ENCODE measurements at regions not wholly inside any gene's neighbourhood (a gene's known extent, or its start where the extent isn't known, plus 50 kb on each side); places are given as distances from the start of the nearest gene placed in this dataset.

GRCh38 chr9:99326917-99327189, 104.8 kb downstream of the SEC61B start:
- no peak for DNase-seq
- CTCF ChIA-PET: no interaction called here
- H3K4me1 Mint-ChIP-seq (ENCODE audit: low read depth, unreplicated experiment): no peaks in the 10 kb centered on the region
- intact Hi-C loops (cut with micrococcal nuclease; ENCODE audit: unreplicated experiment): no loop called here
- no peaks in the 10 kb centered on the region for H3K9me3 Mint-ChIP-seq (ENCODE audit: low read depth, unreplicated experiment)
- no peak overlapping the region for H3K4me3 Mint-ChIP-seq (ENCODE audit: low read depth, unreplicated experiment)
- TF ChIP-seq, protein P1, sequence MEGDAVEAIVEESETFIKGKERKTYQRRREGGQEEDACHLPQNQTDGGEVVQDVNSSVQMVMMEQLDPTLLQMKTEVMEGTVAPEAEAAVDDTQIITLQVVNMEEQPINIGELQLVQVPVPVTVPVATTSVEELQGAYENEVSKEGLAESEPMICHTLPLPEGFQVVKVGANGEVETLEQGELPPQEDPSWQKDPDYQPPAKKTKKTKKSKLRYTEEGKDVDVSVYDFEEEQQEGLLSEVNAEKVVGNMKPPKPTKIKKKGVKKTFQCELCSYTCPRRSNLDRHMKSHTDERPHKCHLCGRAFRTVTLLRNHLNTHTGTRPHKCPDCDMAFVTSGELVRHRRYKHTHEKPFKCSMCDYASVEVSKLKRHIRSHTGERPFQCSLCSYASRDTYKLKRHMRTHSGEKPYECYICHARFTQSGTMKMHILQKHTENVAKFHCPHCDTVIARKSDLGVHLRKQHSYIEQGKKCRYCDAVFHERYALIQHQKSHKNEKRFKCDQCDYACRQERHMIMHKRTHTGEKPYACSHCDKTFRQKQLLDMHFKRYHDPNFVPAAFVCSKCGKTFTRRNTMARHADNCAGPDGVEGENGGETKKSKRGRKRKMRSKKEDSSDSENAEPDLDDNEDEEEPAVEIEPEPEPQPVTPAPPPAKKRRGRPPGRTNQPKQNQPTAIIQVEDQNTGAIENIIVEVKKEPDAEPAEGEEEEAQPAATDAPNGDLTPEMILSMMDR (IDR thresholded peaks at IDR 0.05; ENCODE audit: unreplicated experiment): no peak
- H3K27me3 Mint-ChIP-seq (ENCODE audit: unreplicated experiment): peaks cover 33% of the 10 kb centered on the region
- no peaks in the 10 kb centered on the region for H3K36me3 Mint-ChIP-seq (ENCODE audit: insufficient read depth, unreplicated experiment)
- no peak overlapping the region for H3K27ac Mint-ChIP-seq (ENCODE audit: unreplicated experiment)
- BruUV-seq (replicated peaks): no TSS peak

GRCh38 chr9:99327667-99328066, 105.6 kb downstream of the SEC61B start:
- intact Hi-C loops (cut with micrococcal nuclease; ENCODE audit: unreplicated experiment): no loop called here
- TF ChIP-seq, protein P1 (IDR thresholded peaks at IDR 0.05; ENCODE audit: unreplicated experiment): no peak
- CTCF ChIA-PET: no interaction called here

GRCh38 chr9:99335280-99335679, 113.2 kb downstream of the SEC61B start:
- no peaks in the 10 kb centered on the region for H3K4me1 Mint-ChIP-seq (ENCODE audit: low read depth, unreplicated experiment)
- DNase-seq: no peak
- CTCF ChIA-PET: no interaction called here
- TF ChIP-seq, protein P1 (IDR thresholded peaks at IDR 0.05; ENCODE audit: unreplicated experiment): no peak
- peaks cover 33% of the 10 kb centered on the region for H3K27me3 Mint-ChIP-seq (ENCODE audit: unreplicated experiment)
- H3K27ac Mint-ChIP-seq (ENCODE audit: unreplicated experiment): no peak overlapping the region
- intact Hi-C loops (cut with micrococcal nuclease; ENCODE audit: unreplicated experiment): loop anchor here (10.0 kb wide), 1 partner anchor 60 kb away; no protein-coding TSS in a partner anchor
- H3K4me3 Mint-ChIP-seq (ENCODE audit: low read depth, unreplicated experiment): no peak overlapping the region
- H3K36me3 Mint-ChIP-seq (ENCODE audit: insufficient read depth, unreplicated experiment): no peaks in the 10 kb centered on the region
- no TSS peak for BruUV-seq (replicated peaks)
- H3K9me3 Mint-ChIP-seq (ENCODE audit: low read depth, unreplicated experiment): no peaks in the 10 kb centered on the region

More at GRCh38 chr9:99327667-99328066, 105.6 kb downstream of the SEC61B start:
- Mint-ChIP-seq H3K27me3 (ENCODE audit: unreplicated experiment) (peaks cover 27% of the 10 kb centered on the region), H3K27ac (ENCODE audit: unreplicated experiment) (no peak overlapping the region), H3K36me3 (ENCODE audit: insufficient read depth, unreplicated experiment) (no peaks in the 10 kb centered on the region), H3K4me1 (ENCODE audit: low read depth, unreplicated experiment) (no peaks in the 10 kb centered on the region), H3K9me3 (ENCODE audit: low read depth, unreplicated experiment) (no peaks in the 10 kb centered on the region), H3K4me3 (ENCODE audit: low read depth, unreplicated experiment) (no peak overlapping the region)
- no peak for DNase-seq
- no TSS peak for BruUV-seq (replicated peaks)

GRCh38 chr9:99336005-99336404, 113.9 kb downstream of the SEC61B start:
- no peaks in the 10 kb centered on the region for H3K36me3 Mint-ChIP-seq (ENCODE audit: insufficient read depth, unreplicated experiment)
- intact Hi-C loops (cut with micrococcal nuclease; ENCODE audit: unreplicated experiment): loop anchor here (10.0 kb wide), 1 partner anchor 61 kb away; no protein-coding TSS in a partner anchor
- H3K4me3 Mint-ChIP-seq (ENCODE audit: low read depth, unreplicated experiment): no peak overlapping the region
- no peaks in the 10 kb centered on the region for H3K4me1 Mint-ChIP-seq (ENCODE audit: low read depth, unreplicated experiment)
- no peaks in the 10 kb centered on the region for H3K9me3 Mint-ChIP-seq (ENCODE audit: low read depth, unreplicated experiment)
- TF ChIP-seq, protein P1 (IDR thresholded peaks at IDR 0.05; ENCODE audit: unreplicated experiment): no peak
- H3K27me3 Mint-ChIP-seq (ENCODE audit: unreplicated experiment): peaks cover 37% of the 10 kb centered on the region
- CTCF ChIA-PET: no interaction called here
- no TSS peak for BruUV-seq (replicated peaks)
- H3K27ac Mint-ChIP-seq (ENCODE audit: unreplicated experiment): no peak overlapping the region
- DNase-seq: no peak
